OCI-LY1 (cell line): ENCODE measurements at regions not wholly inside any gene's neighbourhood (a gene's known extent, or its start where the extent isn't known, plus 50 kb on each side); places are given as distances from the start of the nearest gene placed in this dataset.

Experiments used
- H2AFZ ChIP-seq: fragments of 200-600 bp; sonication (generic), shearing (Covaris generic); 2 replicates; pipeline ENCODE4 v1.6.0; 2014; ENCODE audit warnings: antibody characterized with exemption, mild to moderate bottlenecking, low read length
- H3F3A ChIP-seq: fragments of 200-600 bp; sonication (generic), shearing (Covaris generic); 2 replicates; pipeline ENCODE4 v1.6.0; 2014; ENCODE audit warnings: mild to moderate bottlenecking, antibody characterized with exemption, low read length, moderate library complexity; ENCODE audit not compliant: insufficient read depth
- H3K27ac ChIP-seq: fragments of 200-600 bp; sonication (generic); 2 replicates; pipeline ENCODE4 v1.5.1; 2014; ENCODE audit warnings: low read length, mixed run types, mild to moderate bottlenecking, low read depth; ENCODE audit not compliant: poor library complexity, severe bottlenecking
- H3K27me3 ChIP-seq: fragments of 200-600 bp; sonication (generic); 2 replicates; pipeline ENCODE4 v1.6.0; 2014; ENCODE audit warnings: antibody characterized with exemption, mild to moderate bottlenecking, low read length, moderate library complexity; ENCODE audit not compliant: insufficient read depth
- H3K36me3 ChIP-seq: fragments of 200-600 bp; sonication (generic); 2 replicates; pipeline ENCODE4 v1.6.1; 2014; ENCODE audit warnings: mild to moderate bottlenecking, antibody characterized with exemption, low read length, moderate library complexity, mixed read lengths; ENCODE audit not compliant: insufficient read depth
- H3K4me1 ChIP-seq: fragments of 200-600 bp; sonication (generic); 2 replicates; pipeline ENCODE4 v1.5.1; 2014; ENCODE audit warnings: mild to moderate bottlenecking, low read length, moderate library complexity; ENCODE audit not compliant: insufficient read depth, severe bottlenecking
- H3K4me2 ChIP-seq: fragments of 200-600 bp; sonication (generic), shearing (Covaris generic); 2 replicates; pipeline ENCODE4 v1.6.1; 2014; ENCODE audit warnings: low read length
- H3K4me3 ChIP-seq: fragments of 200-600 bp; sonication (generic); 2 replicates; pipeline ENCODE4 v1.5.1; 2014; ENCODE audit warnings: low read length, low read depth, mild to moderate bottlenecking, mixed read lengths; ENCODE audit not compliant: poor library complexity, severe bottlenecking
- H3K79me2 ChIP-seq: fragments of 200-600 bp; shearing (Covaris generic); 2 replicates; pipeline ENCODE4 v1.6.1; 2016; ENCODE audit warnings: mixed run types, low read length, mixed read lengths; ENCODE audit not compliant: insufficient read depth
- H3K9ac ChIP-seq: fragments of 200-600 bp; sonication (generic), shearing (Covaris generic); 2 replicates; pipeline ENCODE4 v1.6.1; 2014; ENCODE audit warnings: mild to moderate bottlenecking, low read length, mixed read lengths
- H3K9me2 ChIP-seq: fragments of 200-600 bp; sonication (generic), shearing (Covaris generic); 2 replicates; pipeline ENCODE4 v1.6.1; 2014; ENCODE audit warnings: low read depth, mild to moderate bottlenecking, low read length, mixed read lengths
- H3K9me3 ChIP-seq: fragments of 200-600 bp; shearing (Covaris generic); 2 replicates; pipeline ENCODE4 v1.6.1; 2014; ENCODE audit warnings: low read length, mixed read lengths
- H4K20me1 ChIP-seq: fragments of 200-600 bp; sonication (generic), shearing (Covaris generic); 2 replicates; pipeline ENCODE4 v1.6.0; 2016; ENCODE audit warnings: mild to moderate bottlenecking, low read length; ENCODE audit not compliant: insufficient read depth
- EZH2 ChIP-seq: fragments of 200-600 bp; sonication (generic), shearing (Covaris generic); IDR thresholded peaks from 2 replicates; pipeline ENCODE4 v1.8.0; 2017; ENCODE audit warnings: borderline replicate concordance, mixed run types, mild to moderate bottlenecking, antibody characterized with exemption, low read length, moderate library complexity, mixed read lengths
- TF ChIP-seq, protein P1 (sequence below): fragments of 200-600 bp; sonication (generic), shearing (Covaris generic); IDR thresholded peaks from 2 replicates; pipeline ENCODE4 v1.5.1; 2017; ENCODE audit warnings: mild to moderate bottlenecking, antibody characterized with exemption, low read length, moderate library complexity, mixed read lengths

DNA sequence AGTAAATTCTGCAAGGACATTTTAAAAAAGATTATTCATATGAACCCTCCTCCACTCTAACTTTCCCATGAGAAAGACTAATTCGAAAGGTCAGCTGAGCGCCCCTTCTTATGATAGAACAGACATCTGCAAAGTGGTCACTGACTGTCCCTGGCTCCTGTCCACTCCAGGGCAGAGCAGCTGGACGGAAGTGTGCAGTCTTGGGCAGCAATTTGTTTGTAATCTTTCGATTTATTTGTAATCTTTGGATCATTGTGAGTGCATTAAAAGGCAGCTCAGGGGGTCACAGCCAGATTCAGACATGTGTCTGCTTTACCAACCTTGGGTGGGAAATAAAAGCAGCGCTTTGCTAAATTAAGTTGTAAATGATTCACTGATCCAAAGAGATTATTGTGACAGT, 158.8 kb upstream of the ADARB2 start:
- no peaks in the 10 kb centered on the region for H3K79me2 ChIP-seq
- no peak overlapping the region for H3K27ac ChIP-seq
- no peaks in the 10 kb centered on the region for H3K36me3 ChIP-seq
- H3K9ac ChIP-seq: no peak overlapping the region
- no peaks in the 10 kb centered on the region for H3K4me1 ChIP-seq
- TF ChIP-seq, protein P1, sequence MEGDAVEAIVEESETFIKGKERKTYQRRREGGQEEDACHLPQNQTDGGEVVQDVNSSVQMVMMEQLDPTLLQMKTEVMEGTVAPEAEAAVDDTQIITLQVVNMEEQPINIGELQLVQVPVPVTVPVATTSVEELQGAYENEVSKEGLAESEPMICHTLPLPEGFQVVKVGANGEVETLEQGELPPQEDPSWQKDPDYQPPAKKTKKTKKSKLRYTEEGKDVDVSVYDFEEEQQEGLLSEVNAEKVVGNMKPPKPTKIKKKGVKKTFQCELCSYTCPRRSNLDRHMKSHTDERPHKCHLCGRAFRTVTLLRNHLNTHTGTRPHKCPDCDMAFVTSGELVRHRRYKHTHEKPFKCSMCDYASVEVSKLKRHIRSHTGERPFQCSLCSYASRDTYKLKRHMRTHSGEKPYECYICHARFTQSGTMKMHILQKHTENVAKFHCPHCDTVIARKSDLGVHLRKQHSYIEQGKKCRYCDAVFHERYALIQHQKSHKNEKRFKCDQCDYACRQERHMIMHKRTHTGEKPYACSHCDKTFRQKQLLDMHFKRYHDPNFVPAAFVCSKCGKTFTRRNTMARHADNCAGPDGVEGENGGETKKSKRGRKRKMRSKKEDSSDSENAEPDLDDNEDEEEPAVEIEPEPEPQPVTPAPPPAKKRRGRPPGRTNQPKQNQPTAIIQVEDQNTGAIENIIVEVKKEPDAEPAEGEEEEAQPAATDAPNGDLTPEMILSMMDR: no peak
- no peaks in the 10 kb centered on the region for H3K9me3 ChIP-seq
- H3K4me3 ChIP-seq: no peak overlapping the region
- no peaks in the 10 kb centered on the region for H3F3A ChIP-seq
- no peaks in the 10 kb centered on the region for H4K20me1 ChIP-seq
- no peaks in the 10 kb centered on the region for H3K9me2 ChIP-seq
- H2AFZ ChIP-seq: no peak overlapping the region
- no peaks in the 10 kb centered on the region for H3K27me3 ChIP-seq
- no peak overlapping the region for H3K4me2 ChIP-seq

DNA sequence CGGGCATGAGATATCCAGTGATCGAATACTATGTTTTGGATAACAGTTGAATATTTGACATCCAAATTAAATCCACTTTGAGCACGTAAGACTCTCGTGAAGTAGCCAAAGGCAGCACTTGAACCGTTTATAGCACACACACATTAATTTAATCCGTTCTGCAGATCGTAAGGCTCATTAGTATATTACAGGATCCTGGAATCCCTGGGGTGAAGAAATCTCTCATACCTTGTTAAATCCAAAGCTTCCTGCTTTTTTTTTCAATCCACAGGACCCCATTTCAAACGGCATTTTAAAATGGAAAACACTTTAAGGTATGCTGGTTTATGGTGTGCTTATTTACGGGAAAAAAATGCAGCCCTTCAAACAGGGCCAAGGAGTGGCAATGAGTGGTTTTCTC, 158.4 kb upstream of the ADARB2 start:
- Histone ChIP-seq H3K9ac (no peak overlapping the region), H3K36me3 (no peaks in the 10 kb centered on the region), H3K9me3 (no peaks in the 10 kb centered on the region), H3K9me2 (no peaks in the 10 kb centered on the region), H4K20me1 (no peaks in the 10 kb centered on the region), H3K27me3 (no peaks in the 10 kb centered on the region), H3F3A (no peaks in the 10 kb centered on the region), H2AFZ (no peak overlapping the region), H3K4me3 (no peak overlapping the region), H3K4me2 (no peak overlapping the region), H3K79me2 (no peaks in the 10 kb centered on the region), H3K27ac (no peak overlapping the region), H3K4me1 (no peaks in the 10 kb centered on the region)
- TF ChIP-seq, protein P1: no peak
- TF ChIP-seq EZH2: no peak

DNA sequence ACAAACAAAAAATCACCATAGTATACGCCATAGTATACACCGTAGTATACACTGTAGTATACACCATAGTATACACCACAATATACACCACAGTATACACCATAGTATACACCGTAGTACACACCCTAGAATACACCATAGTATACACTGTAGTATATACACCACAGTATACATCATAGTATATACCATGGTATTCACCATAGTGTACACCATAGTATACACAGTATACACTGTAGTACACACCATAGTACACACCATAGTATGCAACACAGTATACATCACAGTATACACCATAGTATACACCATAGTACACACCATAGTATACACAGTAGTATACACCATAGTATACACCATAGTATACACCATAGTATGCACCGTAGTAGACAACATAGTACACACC, 157.6 kb upstream of the ADARB2 start:
- Histone ChIP-seq H3F3A (no peaks in the 10 kb centered on the region), H3K4me3 (no peak overlapping the region), H3K27ac (no peak overlapping the region), H3K27me3 (no peaks in the 10 kb centered on the region), H2AFZ (no peak overlapping the region), H3K9me3 (no peaks in the 10 kb centered on the region), H3K4me2 (no peak overlapping the region), H3K79me2 (no peaks in the 10 kb centered on the region), H3K36me3 (no peaks in the 10 kb centered on the region), H4K20me1 (no peaks in the 10 kb centered on the region), H3K9ac (no peak overlapping the region), H3K9me2 (no peaks in the 10 kb centered on the region), H3K4me1 (no peaks in the 10 kb centered on the region)
- TF ChIP-seq, protein P1: no peak
- TF ChIP-seq EZH2: no peak
